ENCODE measurements at regions not wholly inside any gene's neighbourhood (a gene's known extent, or its start where the extent isn't known, plus 50 kb on each side); places are given as distances from the start of the nearest gene placed in this dataset.

DNA sequence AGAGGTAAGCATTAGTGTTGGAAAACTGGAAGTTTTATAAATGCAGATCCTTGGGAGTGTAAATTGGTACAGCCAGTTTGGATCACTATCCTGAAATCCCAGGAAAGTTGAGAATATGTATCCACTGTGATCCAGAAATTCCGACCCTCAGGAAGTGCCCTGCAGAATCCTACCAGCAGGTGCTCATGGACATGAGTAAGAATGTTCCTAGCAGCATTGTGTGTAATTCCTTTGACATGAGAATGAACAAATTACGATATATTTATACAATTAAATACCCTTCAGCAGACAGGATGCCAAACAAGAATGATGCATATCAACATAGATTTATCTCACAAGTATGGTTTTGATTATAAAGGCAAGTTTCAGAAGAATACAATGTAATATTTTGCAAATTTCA, 181.6 kb downstream of the XPNPEP1 start:
- TF ChIP-seq POLR2AphosphoS5 (IDR thresholded peaks at IDR 0.05; ENCODE audit: low read depth, low read length) (no peak), POLR2A (IDR thresholded peaks at IDR 0.05; ENCODE audit: low read depth, low read length) (no peak)
